Karpas-422 (cell line): ENCODE measurements at regions not wholly inside any gene's neighbourhood (a gene's known extent, or its start where the extent isn't known, plus 50 kb on each side); places are given as distances from the start of the nearest gene placed in this dataset.

Source experiments
- DNase-seq: peaks from one replicate; pipeline ENCODE4 v3.0.0-alpha.2; 2015
- H2AFZ ChIP-seq: fragments of 200-600 bp; sonication (generic); 2 replicates; pipeline ENCODE4 v1.6.1; 2014; ENCODE audit warnings: antibody characterized with exemption, low read length, mixed read lengths
- H3K27ac ChIP-seq: fragments of 200-600 bp; sonication (generic); 2 replicates; pipeline ENCODE4 v1.5.1; 2014; ENCODE audit warnings: mild to moderate bottlenecking, low read length, moderate library complexity
- H3K27me3 ChIP-seq: fragments of 200-600 bp; sonication (generic); 2 replicates; pipeline ENCODE4 v1.6.1; 2014; ENCODE audit warnings: low read length, mixed read lengths
- H3K36me3 ChIP-seq: fragments of 200-600 bp; sonication (generic); 2 replicates; pipeline ENCODE4 v1.6.1; 2014; ENCODE audit warnings: low read length, mixed read lengths; ENCODE audit not compliant: insufficient read depth
- H3K4me1 ChIP-seq: fragments of 200-600 bp; sonication (generic); 2 replicates; pipeline ENCODE4 v1.6.1; 2014; ENCODE audit warnings: mild to moderate bottlenecking, low read length, mixed read lengths
- H3K4me2 ChIP-seq: fragments of 200-600 bp; sonication (generic); 2 replicates; pipeline ENCODE4 v1.6.1; 2014; ENCODE audit warnings: low read length, low read depth, mild to moderate bottlenecking; ENCODE audit not compliant: poor library complexity, severe bottlenecking
- H3K4me3 ChIP-seq: fragments of 200-600 bp; sonication (generic); 2 replicates; pipeline ENCODE4 v1.5.1; 2014; ENCODE audit warnings: mild to moderate bottlenecking, antibody characterized with exemption, low read length, mixed read lengths
- H3K79me2 ChIP-seq: fragments of 200-600 bp; sonication (generic); 2 replicates; pipeline ENCODE4 v1.6.1; 2014; ENCODE audit warnings: mild to moderate bottlenecking, low read length, mixed read lengths
- H3K9ac ChIP-seq: fragments of 200-600 bp; sonication (generic); 2 replicates; pipeline ENCODE4 v1.6.0; 2014; ENCODE audit warnings: low read length
- H3K9me2 ChIP-seq: fragments of 200-600 bp; sonication (generic), shearing (Covaris generic); replicated peaks from 2 replicates; pipeline ENCODE4 v1.6.0; 2014; ENCODE audit warnings: mild to moderate bottlenecking, low read length, moderate library complexity; ENCODE audit not compliant: insufficient read depth
- H3K9me3 ChIP-seq: fragments of 300-700, 200-600 bp; sonication (generic); 2 replicates; pipeline ENCODE4 v1.6.1; 2014; ENCODE audit warnings: low read length, mixed read lengths
- H4K20me1 ChIP-seq: fragments of 200-600 bp; sonication (generic); 2 replicates; pipeline ENCODE4 v1.6.1; 2014; ENCODE audit warnings: mild to moderate bottlenecking, antibody characterized with exemption, low read length, low read depth; ENCODE audit not compliant: insufficient read depth

DNA sequence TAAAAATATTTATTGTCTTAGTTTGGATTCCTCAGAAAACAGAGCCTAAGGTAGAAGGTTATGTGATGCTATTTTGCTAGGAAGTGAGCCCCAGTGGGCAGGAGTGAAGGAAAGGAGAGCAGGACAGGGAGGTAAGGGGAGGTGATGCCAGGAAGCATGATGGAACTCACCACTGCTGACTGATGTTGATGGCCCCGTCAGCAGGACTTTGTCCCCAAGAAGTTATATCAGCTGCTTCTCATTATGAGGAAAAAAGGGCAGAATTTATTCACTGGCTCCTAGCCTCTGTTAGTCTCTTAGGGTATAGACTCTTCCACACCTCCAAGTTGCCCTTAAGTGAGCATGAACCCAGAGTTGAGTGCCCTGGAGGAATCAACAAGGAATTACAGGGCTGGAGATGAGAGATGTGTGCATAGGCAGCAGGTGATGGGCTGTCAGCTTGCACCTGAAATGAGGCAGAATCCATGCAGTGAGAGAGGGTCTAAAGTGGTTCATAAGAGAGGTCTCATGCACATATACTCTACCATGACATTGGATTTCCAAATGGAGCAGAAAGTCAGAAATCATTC is 120.6 kb upstream of the NIPBL start:
- H3K36me3 ChIP-seq = no peaks in the 10 kb centered on the region
- no peak overlapping the region for H3K9ac ChIP-seq
- DNase-seq = no peak
- no peaks in the 10 kb centered on the region for H3K27me3 ChIP-seq
- no peaks in the 10 kb centered on the region for H3K9me3 ChIP-seq
- H3K4me2 ChIP-seq = no peak overlapping the region
- no peak overlapping the region for H3K27ac ChIP-seq
- H4K20me1 ChIP-seq = no peaks in the 10 kb centered on the region
- no peaks in the 10 kb centered on the region for H3K9me2 ChIP-seq
- H3K4me3 ChIP-seq = no peak overlapping the region
- no peaks in the 10 kb centered on the region for H3K4me1 ChIP-seq
- no peaks in the 10 kb centered on the region for H3K79me2 ChIP-seq
- H2AFZ ChIP-seq = no peak overlapping the region

DNA sequence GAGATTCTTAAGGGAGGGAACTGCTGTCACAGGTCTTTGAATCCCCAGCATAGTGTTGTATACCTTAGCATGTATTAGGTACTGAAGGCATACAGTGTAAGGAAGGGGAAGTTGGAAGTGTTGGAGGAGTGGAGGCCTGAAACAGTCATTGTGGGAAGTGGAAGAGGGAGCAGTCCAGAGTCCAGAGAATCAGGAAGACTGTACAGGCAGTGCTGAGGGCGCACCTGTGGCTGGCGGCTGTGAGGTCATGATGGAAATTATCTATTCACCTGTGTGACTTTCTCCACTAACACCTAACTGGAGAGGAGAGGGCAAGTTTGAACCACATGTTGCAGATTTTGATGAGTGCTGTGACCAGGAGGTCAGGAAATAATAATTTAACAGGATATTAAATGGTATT is 119.7 kb upstream of the NIPBL start:
- Histone ChIP-seq H3K79me2 (no peaks in the 10 kb centered on the region), H3K27ac (no peak overlapping the region), H3K9me3 (no peaks in the 10 kb centered on the region), H3K4me3 (no peak overlapping the region), H3K4me2 (no peak overlapping the region), H3K27me3 (no peaks in the 10 kb centered on the region), H3K9ac (no peak overlapping the region), H4K20me1 (no peaks in the 10 kb centered on the region), H3K4me1 (no peaks in the 10 kb centered on the region), H3K36me3 (no peaks in the 10 kb centered on the region), H3K9me2 (no peaks in the 10 kb centered on the region), H2AFZ (no peak overlapping the region)
- no peak for DNase-seq

DNA sequence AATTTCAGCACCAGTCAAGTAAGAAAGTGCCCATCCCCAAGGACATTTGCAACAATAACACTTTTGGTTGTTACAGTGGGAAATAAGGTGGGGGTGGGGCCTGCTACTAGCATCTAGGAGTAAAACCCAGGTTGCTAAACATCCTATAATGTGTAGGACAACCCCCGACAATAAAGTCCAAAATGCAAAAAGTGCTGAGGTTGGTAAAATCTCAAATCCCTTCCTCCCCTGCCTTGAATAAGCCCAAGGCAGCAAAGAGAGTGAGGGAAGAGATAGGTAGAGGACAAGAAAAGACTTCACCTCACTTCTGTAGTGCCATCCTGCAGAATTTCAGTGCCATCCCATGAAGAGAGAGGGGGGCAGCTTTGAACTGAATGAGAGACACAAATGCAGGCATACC is 117.5 kb upstream of the NIPBL start:
- Histone ChIP-seq H3K79me2 (no peaks in the 10 kb centered on the region), H3K9me2 (no peaks in the 10 kb centered on the region), H3K4me1 (no peaks in the 10 kb centered on the region), H3K27me3 (no peaks in the 10 kb centered on the region), H3K36me3 (no peaks in the 10 kb centered on the region), H3K9ac (no peak overlapping the region), H3K4me2 (no peak overlapping the region), H2AFZ (no peak overlapping the region), H3K4me3 (no peak overlapping the region), H4K20me1 (no peaks in the 10 kb centered on the region), H3K27ac (no peak overlapping the region), H3K9me3 (no peaks in the 10 kb centered on the region)
- no peak for DNase-seq

DNA sequence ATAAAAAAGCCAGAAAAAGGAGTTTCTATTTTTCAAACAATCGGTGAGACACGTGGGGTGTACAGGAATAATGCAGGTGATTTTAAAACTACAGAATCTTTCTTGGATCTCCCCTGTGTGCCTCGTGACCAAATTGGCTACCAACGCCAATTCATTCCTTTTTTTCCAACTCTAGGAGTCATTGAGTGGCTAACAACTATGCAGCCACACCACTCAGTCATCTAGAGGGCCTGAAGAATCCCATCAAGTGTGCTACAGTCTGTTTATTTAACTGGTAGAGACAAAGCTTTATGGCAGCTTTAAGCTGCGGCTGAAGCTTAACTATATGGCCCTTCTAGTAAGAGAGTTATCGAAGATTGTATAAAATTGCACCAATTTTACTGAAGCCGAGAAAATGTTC is 113.1 kb upstream of the NIPBL start:
- DNase-seq = no peak
- H3K9ac ChIP-seq = no peak overlapping the region
- no peak overlapping the region for H3K4me2 ChIP-seq
- no peaks in the 10 kb centered on the region for H3K4me1 ChIP-seq
- no peak overlapping the region for H3K4me3 ChIP-seq
- no peaks in the 10 kb centered on the region for H3K27me3 ChIP-seq
- H2AFZ ChIP-seq = no peak overlapping the region
- no peaks in the 10 kb centered on the region for H3K9me3 ChIP-seq
- H3K27ac ChIP-seq = no peak overlapping the region
- H3K36me3 ChIP-seq = no peaks in the 10 kb centered on the region
- no peaks in the 10 kb centered on the region for H4K20me1 ChIP-seq
- H3K9me2 ChIP-seq = no peaks in the 10 kb centered on the region
- no peaks in the 10 kb centered on the region for H3K79me2 ChIP-seq

DNA sequence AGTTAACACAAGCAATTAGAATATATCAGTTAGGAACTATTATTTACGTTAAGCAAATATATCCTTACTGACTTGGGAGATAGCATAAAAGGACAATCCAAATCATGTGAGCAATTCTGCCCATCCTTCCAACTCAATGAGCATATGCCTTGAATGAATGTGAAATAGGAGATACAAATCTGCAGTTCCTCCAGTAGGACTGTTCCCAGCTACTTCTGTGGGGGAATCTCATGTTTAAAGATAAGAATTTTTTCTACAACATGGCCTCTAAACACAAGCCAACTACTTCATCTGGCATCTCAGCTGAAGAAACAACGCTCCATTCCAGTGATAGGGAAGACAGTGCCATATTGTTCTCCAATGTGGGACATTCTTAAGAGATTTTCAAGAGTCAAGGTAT is 110.7 kb upstream of the NIPBL start:
- Histone ChIP-seq H3K4me1 (no peaks in the 10 kb centered on the region), H4K20me1 (no peaks in the 10 kb centered on the region), H3K4me2 (no peak overlapping the region), H3K36me3 (no peaks in the 10 kb centered on the region), H3K9me2 (no peaks in the 10 kb centered on the region), H3K4me3 (no peak overlapping the region), H3K9me3 (no peaks in the 10 kb centered on the region), H3K27me3 (no peaks in the 10 kb centered on the region), H3K27ac (no peak overlapping the region), H2AFZ (no peak overlapping the region), H3K79me2 (no peaks in the 10 kb centered on the region), H3K9ac (no peak overlapping the region)
- DNase-seq = no peak

DNA sequence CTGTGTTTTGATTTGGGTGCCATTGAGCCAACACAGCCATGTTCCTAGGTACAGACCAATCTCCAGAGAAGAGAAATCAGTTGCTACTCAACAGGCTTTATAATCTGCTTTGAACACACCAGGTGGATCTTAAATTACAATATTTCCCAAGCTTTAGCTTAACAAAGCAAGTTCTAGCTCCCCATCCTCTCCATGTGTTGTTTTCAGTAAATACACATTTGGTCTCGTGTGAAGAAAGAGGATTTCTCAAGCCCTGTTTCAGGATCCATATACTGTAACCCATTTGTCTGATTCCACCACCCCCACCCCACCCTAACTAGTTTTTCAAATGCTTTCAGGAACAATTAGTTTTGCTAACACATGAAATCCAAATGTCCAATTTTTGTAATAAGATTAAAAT is 109.6 kb upstream of the NIPBL start:
- no peaks in the 10 kb centered on the region for H3K79me2 ChIP-seq
- H3K27ac ChIP-seq = no peak overlapping the region
- H4K20me1 ChIP-seq = no peaks in the 10 kb centered on the region
- no peaks in the 10 kb centered on the region for H3K27me3 ChIP-seq
- H3K9me3 ChIP-seq = no peaks in the 10 kb centered on the region
- H2AFZ ChIP-seq = no peak overlapping the region
- H3K4me1 ChIP-seq = peaks cover 2% of the 10 kb centered on the region; the same call in 1 of the 2 replicates
- no peaks in the 10 kb centered on the region for H3K9me2 ChIP-seq
- no peaks in the 10 kb centered on the region for H3K36me3 ChIP-seq
- H3K4me2 ChIP-seq = no peak overlapping the region
- no peak overlapping the region for H3K9ac ChIP-seq
- DNase-seq = no peak
- no peak overlapping the region for H3K4me3 ChIP-seq

DNA sequence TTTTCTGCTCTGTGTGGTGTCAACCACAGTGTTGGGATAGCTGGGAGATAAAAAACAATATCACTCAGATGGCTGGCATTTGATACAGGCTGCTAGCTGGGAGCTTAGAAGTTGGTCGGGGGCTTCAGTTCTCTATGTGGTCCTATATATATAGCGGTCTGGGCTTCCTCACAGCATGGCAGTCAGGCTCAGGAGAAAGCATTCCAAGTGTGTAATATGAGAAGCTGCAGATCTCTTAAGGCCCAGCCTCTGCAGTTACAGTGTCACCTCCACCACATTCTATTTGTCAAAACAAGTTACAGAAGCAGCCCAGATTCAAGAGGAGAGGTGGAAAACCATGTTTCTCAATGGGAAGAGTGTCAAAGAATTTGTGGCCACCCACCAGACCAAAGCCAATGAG is 108.1 kb upstream of the NIPBL start:
- no peak overlapping the region for H3K4me2 ChIP-seq
- H3K27me3 ChIP-seq = no peaks in the 10 kb centered on the region
- peaks cover 11% of the 10 kb centered on the region for H3K4me1 ChIP-seq
- no peak overlapping the region for H3K4me3 ChIP-seq
- H3K9ac ChIP-seq = no peak overlapping the region
- no peak for DNase-seq
- H2AFZ ChIP-seq = no peak overlapping the region
- H3K27ac ChIP-seq = no peak overlapping the region
- no peaks in the 10 kb centered on the region for H3K36me3 ChIP-seq
- H3K9me3 ChIP-seq = no peaks in the 10 kb centered on the region
- no peaks in the 10 kb centered on the region for H3K79me2 ChIP-seq
- no peaks in the 10 kb centered on the region for H4K20me1 ChIP-seq
- no peaks in the 10 kb centered on the region for H3K9me2 ChIP-seq

DNA sequence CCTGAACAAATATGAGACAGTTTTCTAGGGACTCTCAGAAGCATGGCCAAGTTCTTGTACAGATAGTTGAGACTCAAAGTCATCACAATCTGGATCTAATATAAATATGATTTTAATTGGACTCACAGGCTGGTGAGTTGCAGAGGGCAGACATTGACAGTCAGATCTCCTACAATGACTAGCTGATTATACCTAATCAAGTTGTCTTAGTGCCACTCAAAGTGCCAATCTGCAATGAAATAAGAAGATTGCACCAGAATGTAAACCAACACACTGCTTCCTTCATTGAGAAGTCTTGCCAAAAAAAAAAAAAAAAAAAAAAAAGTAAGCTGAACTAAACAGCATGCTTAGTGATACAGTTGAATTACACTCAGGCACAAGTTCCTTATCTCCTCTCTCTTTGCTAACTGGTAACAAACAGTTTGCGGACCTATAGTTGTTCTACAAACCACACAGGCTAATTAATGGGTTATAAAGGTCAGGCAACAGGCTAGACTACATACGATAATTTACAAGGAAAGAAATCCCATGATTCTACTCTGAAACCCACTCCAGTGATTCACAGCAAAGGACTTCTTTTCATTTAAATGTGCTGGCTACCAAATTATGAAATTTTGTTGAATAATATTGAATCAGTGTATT is 107.3 kb upstream of the NIPBL start:
- H4K20me1 ChIP-seq = no peaks in the 10 kb centered on the region
- H3K36me3 ChIP-seq = no peaks in the 10 kb centered on the region
- H3K9me3 ChIP-seq = no peaks in the 10 kb centered on the region
- no peak overlapping the region for H2AFZ ChIP-seq
- H3K9ac ChIP-seq = no peak overlapping the region
- DNase-seq = no peak
- no peaks in the 10 kb centered on the region for H3K9me2 ChIP-seq
- H3K27me3 ChIP-seq = no peaks in the 10 kb centered on the region
- H3K4me2 ChIP-seq = no peak overlapping the region
- H3K4me3 ChIP-seq = no peak overlapping the region
- no peak overlapping the region for H3K27ac ChIP-seq
- H3K79me2 ChIP-seq = no peaks in the 10 kb centered on the region
- H3K4me1 ChIP-seq = peaks cover 11% of the 10 kb centered on the region
